GM10266 (cell line): ENCODE measurements at regions not wholly inside any gene's neighbourhood (a gene's known extent, or its start where the extent isn't known, plus 50 kb on each side); places are given as distances from the start of the nearest gene placed in this dataset.

Experiments used
- DNase-seq: peaks from one replicate; pipeline ENCODE4 v3.0.0; 2012; ENCODE audit errors: extremely low spot score
- TF ChIP-seq, protein P1 (sequence below): IDR thresholded peaks from 2 replicates; pipeline ENCODE4 v1.5.1; 2012; ENCODE audit warnings: mild to moderate bottlenecking, low read depth; ENCODE audit not compliant: control insufficient read depth, insufficient read depth; ENCODE audit errors: missing control alignments

DNA sequence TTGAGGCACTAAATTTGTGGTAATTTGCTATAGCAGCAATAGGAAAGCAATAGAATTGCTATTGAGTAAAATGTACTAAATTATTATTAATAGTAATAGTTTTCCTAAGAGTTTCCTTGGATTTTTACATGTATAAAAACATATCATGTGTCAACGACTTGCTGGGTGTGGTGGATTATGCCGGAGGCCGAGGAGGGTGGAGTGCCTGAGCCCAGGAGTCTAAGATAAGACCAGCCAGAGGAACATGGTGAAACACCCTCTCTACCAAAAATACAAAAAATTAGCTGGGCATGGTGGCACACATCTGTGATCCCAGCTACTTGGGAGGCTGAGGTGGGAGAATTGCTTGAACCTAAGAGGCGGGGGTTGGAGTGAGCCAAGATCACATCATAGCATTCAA, 749.9 kb downstream of the TBL1XR1 start:
- no peak for DNase-seq
- TF ChIP-seq, protein P1, sequence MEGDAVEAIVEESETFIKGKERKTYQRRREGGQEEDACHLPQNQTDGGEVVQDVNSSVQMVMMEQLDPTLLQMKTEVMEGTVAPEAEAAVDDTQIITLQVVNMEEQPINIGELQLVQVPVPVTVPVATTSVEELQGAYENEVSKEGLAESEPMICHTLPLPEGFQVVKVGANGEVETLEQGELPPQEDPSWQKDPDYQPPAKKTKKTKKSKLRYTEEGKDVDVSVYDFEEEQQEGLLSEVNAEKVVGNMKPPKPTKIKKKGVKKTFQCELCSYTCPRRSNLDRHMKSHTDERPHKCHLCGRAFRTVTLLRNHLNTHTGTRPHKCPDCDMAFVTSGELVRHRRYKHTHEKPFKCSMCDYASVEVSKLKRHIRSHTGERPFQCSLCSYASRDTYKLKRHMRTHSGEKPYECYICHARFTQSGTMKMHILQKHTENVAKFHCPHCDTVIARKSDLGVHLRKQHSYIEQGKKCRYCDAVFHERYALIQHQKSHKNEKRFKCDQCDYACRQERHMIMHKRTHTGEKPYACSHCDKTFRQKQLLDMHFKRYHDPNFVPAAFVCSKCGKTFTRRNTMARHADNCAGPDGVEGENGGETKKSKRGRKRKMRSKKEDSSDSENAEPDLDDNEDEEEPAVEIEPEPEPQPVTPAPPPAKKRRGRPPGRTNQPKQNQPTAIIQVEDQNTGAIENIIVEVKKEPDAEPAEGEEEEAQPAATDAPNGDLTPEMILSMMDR = no peak

DNA sequence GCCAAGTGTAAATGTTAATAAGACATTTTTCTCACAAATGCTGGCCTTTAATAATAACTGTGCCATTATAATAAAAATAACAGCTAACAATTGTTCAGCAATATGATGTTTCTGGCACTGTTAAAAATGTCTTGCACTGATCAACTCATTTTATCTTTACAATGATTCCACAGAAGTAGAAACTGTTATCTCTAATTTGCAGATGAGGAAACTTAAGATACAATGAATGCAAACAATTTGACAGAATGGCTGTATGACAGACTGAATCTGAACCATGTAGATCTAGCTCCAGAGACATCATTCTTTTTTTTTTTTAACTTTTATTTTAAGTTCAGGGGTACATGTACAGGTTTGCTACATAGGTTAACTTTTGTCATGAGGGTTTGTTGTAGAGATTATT, 755.0 kb downstream of the TBL1XR1 start:
- DNase-seq = no peak
- TF ChIP-seq, protein P1 = no peak

DNA sequence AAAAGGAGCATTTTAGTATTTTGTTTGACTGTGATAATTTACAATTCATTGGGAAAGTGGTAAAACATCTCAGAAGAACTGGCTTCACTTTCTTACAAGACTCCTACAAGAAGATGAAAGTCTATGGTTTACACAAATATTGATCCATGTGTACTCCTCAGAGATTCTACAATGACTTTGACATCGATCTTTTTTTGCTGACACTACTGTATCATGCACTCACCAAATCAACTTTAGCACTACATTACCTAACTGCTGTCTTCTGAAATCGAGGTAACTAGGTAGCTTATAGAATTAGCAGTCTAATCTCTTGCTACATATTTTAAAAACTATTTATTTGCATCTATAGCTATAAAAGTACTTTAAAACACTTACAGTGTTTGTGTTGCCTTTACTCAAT, 757.6 kb downstream of the TBL1XR1 start:
- TF ChIP-seq, protein P1 = no peak
- DNase-seq = no peak

DNA sequence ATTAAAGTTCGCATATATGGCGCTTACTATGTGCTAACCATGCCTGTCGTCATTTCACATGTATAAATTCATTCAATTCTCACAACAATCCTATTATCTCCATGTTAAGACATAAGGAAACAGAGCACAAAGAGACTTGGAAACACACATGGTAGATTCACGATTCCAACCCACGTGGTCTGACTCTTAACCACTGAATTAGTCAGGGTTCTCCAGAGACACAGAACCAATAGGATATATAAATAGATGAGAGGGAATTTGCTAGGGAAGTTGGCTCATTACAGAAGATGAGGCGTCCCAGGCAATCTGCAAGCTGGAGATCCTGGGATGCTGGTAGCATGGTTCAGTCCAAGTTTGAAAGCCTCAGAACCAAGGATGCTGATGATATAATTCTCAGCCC, 765.3 kb downstream of the TBL1XR1 start:
- TF ChIP-seq, protein P1 = no peak
- no peak for DNase-seq

DNA sequence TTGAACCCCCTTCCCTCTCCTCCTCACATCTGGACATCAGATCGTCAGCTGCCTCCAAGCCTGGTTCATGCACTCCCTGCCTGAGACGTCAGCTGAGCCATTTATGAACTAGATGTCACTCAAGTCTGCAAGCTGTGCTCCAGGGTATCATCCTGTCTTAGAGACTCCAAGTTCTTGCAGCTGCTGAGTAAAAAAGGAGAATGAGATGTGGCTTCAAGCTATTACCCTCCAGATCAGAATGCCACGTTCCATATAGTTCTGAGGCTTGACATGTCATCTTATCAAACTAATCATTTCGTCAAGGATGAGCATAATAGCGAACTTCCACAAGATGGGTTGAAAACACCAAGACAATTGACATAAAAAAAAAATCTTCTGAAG, 766.3 kb downstream of the TBL1XR1 start:
- TF ChIP-seq, protein P1 = no peak
- DNase-seq = no peak

DNA sequence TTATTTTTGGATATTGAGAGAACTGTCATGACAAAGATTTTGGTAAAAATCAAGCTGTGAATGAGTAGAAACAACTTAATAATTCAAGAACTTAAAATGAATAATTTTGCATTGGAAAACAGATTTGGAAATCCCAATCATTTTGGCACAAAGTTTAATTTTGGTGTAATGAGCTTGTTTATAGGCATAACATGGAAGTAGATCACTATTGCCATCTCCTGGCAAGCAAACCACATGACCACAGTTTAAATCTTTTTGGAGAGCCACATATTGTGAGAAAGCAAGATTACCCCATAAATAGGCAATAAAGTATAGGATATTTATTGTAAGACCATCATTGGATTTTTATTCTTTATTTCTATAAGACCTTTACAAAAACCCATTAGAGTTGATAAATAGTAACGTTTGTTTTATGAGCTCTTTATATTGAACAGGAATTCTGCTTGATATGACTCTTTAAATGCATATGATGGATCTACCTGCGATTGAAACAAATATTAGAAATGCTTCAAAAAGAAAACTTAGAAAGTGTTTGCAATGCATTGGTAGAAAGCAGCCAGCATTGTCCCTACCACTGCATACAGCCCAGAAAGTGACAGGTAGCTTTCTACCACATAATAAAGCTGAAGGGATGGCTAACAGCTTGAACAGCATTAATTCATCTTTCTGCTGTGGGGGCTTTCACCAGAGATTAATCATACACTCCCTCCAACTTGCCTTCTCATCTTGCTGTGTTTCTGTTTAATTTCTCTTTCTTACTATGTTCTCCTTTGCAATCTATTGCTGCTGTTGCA, 766.8 kb downstream of the TBL1XR1 start:
- TF ChIP-seq, protein P1 = peak; percentile 50
- DNase-seq = peak; percentile 36

DNA sequence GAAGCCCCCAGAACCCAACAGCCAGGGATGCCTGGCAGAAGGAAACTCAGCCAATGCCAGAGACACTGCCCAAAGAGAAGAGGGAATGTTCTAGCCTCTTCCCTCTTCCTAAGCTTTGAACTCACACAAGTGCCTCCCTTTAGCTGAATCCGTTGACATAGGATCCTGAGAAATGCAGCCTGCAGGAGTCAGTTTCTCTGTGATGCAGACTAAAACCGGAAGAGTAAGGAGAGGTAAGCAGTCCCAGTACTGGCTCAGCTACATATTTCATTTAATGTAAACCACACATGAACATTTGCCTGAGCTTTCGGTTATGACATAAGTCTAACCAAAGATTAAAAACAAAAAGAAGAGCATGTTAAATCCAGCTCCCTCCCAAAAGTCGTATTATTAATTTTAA, 768.7 kb downstream of the TBL1XR1 start:
- TF ChIP-seq, protein P1 = no peak
- no peak for DNase-seq
